ENCODE measurements at regions not wholly inside any gene's neighbourhood (a gene's known extent, or its start where the extent isn't known, plus 50 kb on each side); places are given as distances from the start of the nearest gene placed in this dataset.

DNA sequence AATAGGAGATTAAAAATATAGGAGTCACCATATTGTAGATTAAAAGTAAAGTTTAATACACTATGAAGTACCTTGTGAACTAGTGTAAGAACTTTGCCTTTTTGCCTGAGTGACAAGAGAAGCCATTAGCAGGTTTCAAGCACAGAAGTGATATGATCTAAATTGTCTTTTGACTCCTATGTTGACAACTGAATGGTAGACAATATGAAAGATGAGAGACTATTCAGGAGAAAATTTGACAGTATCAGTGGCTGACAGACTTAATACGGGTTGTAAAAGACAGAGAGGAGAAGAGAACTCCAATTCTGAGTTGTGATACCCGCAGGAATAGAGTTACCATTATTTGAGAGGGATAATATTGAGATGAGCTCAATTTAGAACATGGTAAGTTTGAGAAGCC is 1259.8 kb downstream of the PCDH7 start:
- no peak for DNase-seq
- Histone ChIP-seq H3K36me3 (replicated peaks in 1 of 2) (no peaks in the 10 kb centered on the region), H3K4me3 (no peak overlapping the region), H3K27ac (no peak overlapping the region), H3K27me3 (no peaks in the 10 kb centered on the region), H3K9me3 (replicated peaks in 1 of 3) (no peaks in the 10 kb centered on the region), H3K4me1 (replicated peaks in 1 of 2) (no peaks in the 10 kb centered on the region)
- intact Hi-C loops (cut with DNase I): no loop called here
- WGBS, 4 donors: 48 to 75% (median 62%) methylated on average over 2 of the region's 2 CpGs
- TF ChIP-seq, protein P1, sequence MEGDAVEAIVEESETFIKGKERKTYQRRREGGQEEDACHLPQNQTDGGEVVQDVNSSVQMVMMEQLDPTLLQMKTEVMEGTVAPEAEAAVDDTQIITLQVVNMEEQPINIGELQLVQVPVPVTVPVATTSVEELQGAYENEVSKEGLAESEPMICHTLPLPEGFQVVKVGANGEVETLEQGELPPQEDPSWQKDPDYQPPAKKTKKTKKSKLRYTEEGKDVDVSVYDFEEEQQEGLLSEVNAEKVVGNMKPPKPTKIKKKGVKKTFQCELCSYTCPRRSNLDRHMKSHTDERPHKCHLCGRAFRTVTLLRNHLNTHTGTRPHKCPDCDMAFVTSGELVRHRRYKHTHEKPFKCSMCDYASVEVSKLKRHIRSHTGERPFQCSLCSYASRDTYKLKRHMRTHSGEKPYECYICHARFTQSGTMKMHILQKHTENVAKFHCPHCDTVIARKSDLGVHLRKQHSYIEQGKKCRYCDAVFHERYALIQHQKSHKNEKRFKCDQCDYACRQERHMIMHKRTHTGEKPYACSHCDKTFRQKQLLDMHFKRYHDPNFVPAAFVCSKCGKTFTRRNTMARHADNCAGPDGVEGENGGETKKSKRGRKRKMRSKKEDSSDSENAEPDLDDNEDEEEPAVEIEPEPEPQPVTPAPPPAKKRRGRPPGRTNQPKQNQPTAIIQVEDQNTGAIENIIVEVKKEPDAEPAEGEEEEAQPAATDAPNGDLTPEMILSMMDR (IDR thresholded peaks at IDR 0.05): no peak
- TF ChIP-seq POLR2A (IDR thresholded peaks at IDR 0.05): no peak

DNA sequence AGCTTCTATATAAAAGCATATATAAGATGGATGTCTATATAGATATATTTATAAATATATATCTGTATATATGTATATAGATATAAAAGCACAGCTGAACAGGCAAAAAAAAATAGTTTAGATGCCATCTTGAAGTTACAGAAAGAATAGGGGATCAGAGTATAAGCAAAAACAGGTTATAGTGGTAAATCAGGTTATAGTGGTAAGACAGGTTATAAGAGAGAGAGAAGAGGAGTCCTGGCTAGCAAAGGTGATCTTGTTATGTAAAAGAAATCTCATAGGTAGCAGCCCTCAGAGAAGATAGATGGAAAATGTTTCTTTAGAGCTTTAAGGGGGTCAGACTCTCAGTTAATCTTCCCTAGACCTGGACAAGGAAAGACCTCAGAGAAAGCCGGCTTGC is 1263.1 kb downstream of the PCDH7 start:
- TF ChIP-seq POLR2A (IDR thresholded peaks at IDR 0.05): no peak
- TF ChIP-seq, protein P1 (IDR thresholded peaks at IDR 0.05): no peak
- H3K9me3 ChIP-seq (replicated peaks in 1 of 3): no peaks in the 10 kb centered on the region
- no peak for DNase-seq
- no peaks in the 10 kb centered on the region for H3K4me1 ChIP-seq (replicated peaks in 1 of 2)
- H3K27ac ChIP-seq: no peak overlapping the region
- no peaks in the 10 kb centered on the region for H3K36me3 ChIP-seq (replicated peaks in 1 of 2)
- no peaks in the 10 kb centered on the region for H3K27me3 ChIP-seq
- intact Hi-C loops (cut with DNase I): no loop called here
- no peak overlapping the region for H3K4me3 ChIP-seq
- 81 to 91% (median 85%) methylated on average over 1 of the region's 1 CpG for WGBS, 4 donors

DNA sequence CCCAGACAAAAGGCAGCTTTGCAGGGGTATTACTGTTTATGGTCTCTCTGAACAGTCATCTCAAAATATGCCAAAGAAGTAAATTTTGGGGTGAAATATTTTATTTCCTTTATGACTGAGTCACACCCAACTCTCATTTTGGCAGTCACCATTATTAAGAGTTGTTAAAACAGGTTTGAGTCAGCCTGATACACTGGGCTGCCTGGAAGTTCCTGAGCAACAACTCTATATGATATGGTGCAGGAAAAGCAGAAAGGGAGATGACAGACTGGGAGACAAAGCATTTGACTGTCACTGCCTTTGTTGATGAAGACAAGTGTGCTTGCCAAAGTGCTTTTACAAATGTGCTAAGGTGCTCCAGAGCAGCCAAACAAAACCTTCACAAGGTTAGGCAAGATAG is 1263.5 kb downstream of the PCDH7 start:
- no peak for TF ChIP-seq POLR2A (IDR thresholded peaks at IDR 0.05)
- TF ChIP-seq, protein P1 (IDR thresholded peaks at IDR 0.05): no peak
- no peaks in the 10 kb centered on the region for H3K9me3 ChIP-seq (replicated peaks in 1 of 3)
- intact Hi-C loops (cut with DNase I): no loop called here

DNA sequence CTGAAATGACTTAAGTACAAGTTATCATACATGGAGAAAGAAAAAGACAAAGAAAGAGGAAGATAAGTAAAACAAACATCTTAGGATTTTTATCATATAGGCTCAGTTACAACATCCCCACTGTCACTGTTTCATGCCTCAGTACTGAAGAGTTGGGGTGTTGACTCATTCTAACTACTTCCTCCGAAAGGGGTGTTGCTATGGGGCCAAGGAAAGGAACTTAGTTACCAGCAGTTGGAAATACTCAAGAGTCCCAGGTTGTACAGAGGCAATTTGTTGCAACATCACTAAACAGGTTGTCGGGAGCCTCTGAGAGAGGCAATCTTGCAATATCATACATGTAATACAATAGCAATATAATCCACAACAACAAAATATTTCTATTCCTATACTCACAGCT is 1264.7 kb downstream of the PCDH7 start:
- Histone ChIP-seq H3K27me3 (no peaks in the 10 kb centered on the region), H3K27ac (no peak overlapping the region), H3K9me3 (replicated peaks in 1 of 3) (no peaks in the 10 kb centered on the region), H3K4me1 (replicated peaks in 1 of 2) (no peaks in the 10 kb centered on the region), H3K36me3 (replicated peaks in 1 of 2) (no peaks in the 10 kb centered on the region), H3K4me3 (no peak overlapping the region)
- TF ChIP-seq, protein P1 (IDR thresholded peaks at IDR 0.05): no peak
- TF ChIP-seq POLR2A (IDR thresholded peaks at IDR 0.05): no peak
- intact Hi-C loops (cut with DNase I): no loop called here
- WGBS, 4 donors: 62 to 80% (median 71%) methylated on average over 2 of the region's 2 CpGs
- no peak for DNase-seq

More for the DNA sequence above, 1263.5 kb downstream of the PCDH7 start:
- H3K4me3 ChIP-seq: no peak overlapping the region
- H3K27me3 ChIP-seq: no peaks in the 10 kb centered on the region
- DNase-seq: no peak
- no peak overlapping the region for H3K27ac ChIP-seq
- H3K36me3 ChIP-seq (replicated peaks in 1 of 2): no peaks in the 10 kb centered on the region
- H3K4me1 ChIP-seq (replicated peaks in 1 of 2): no peaks in the 10 kb centered on the region

All from adrenal gland (tissue), 9 donors.